ENCODE measurements at regions not wholly inside any gene's neighbourhood (a gene's known extent, or its start where the extent isn't known, plus 50 kb on each side); places are given as distances from the start of the nearest gene placed in this dataset.

- DNase-seq, result peak; percentile 31
- no peak overlapping the region for H3T11ph ChIP-seq (ENCODE audit: low read length)
- no peak overlapping the region for H4K8ac ChIP-seq (replicated peaks; ENCODE audit: insufficient read length, low read depth, low read length)
- H3K23ac ChIP-seq (ENCODE audit: insufficient read length, low read depth, low read length), result no peak overlapping the region
- Mint-ChIP-seq H3K4me1 (peaks cover 31 to 34% of the 10 kb centered on the region in 2 experiments), H3K36me3 (ENCODE audit: insufficient read depth in 1 of 3, low read depth in 3 of 3) (no peaks in the 10 kb centered on the region), H3K4me3 (no peak overlapping the region), H3K27me3 (ENCODE audit: low read depth) (no peaks in the 10 kb centered on the region; the same call in 1 of the 2 replicates), H3K27ac (peak overlapping the region in 2 of 3 experiments; percentile 46 to 59; a peak in 2 of 7 replicates), H3K9me3 (no peaks in the 10 kb centered on the region)
- H3K4me2 ChIP-seq (ENCODE audit: insufficient read depth, insufficient read length, low read length), result no peak overlapping the region
- no peak overlapping the region for H3K27ac ChIP-seq (ENCODE audit: insufficient read length, low read depth, low read length)
- H4K5ac ChIP-seq (ENCODE audit: insufficient read length, low read depth, low read length), result no peak overlapping the region
- no peak overlapping the region for H2BK5ac ChIP-seq (ENCODE audit: insufficient read length, low read length)
- H3K27me3 ChIP-seq (ENCODE audit: insufficient read depth, low read length), result no peaks in the 10 kb centered on the region
- WGBS (ENCODE audit: extremely low coverage, insufficient read length, low lambda C conversion rate), result no CpG with 5 or more reads among the region's 4 CpGs
- no peak overlapping the region for H3K18ac ChIP-seq (ENCODE audit: insufficient read length, low read depth, low read length)
- no peaks in the 10 kb centered on the region for H3K79me2 ChIP-seq (ENCODE audit: insufficient read depth, low read length)
- H2AFZ ChIP-seq (ENCODE audit: low read length), result no peak overlapping the region
- H2BK15ac ChIP-seq (ENCODE audit: low read depth, low read length), result no peak overlapping the region
- H2BK12ac ChIP-seq (ENCODE audit: insufficient read length, low read depth, low read length), result no peak overlapping the region
- H3K23me2 ChIP-seq (ENCODE audit: insufficient read length, low read depth, low read length, poor library complexity, severe bottlenecking), result no peaks in the 10 kb centered on the region
- no peak overlapping the region for H4K91ac ChIP-seq (ENCODE audit: insufficient read length, low read depth, low read length)
- H2AK5ac ChIP-seq (ENCODE audit: insufficient read length, low read length), result no peak overlapping the region
- no peaks in the 10 kb centered on the region for H3K79me1 ChIP-seq (ENCODE audit: insufficient read depth, low read depth, low read length, poor library complexity, severe bottlenecking)
- H2BK120ac ChIP-seq (ENCODE audit: low read depth, low read length, poor library complexity, severe bottlenecking), result no peak overlapping the region
- H3K4me1 ChIP-seq (ENCODE audit: insufficient read depth, low read length), result no peaks in the 10 kb centered on the region; the same call in none of the 2 replicates
- no peaks in the 10 kb centered on the region for H3K9me3 ChIP-seq (ENCODE audit: control insufficient read depth, low read depth, low read length)
- no peak overlapping the region for H2BK20ac ChIP-seq (ENCODE audit: low read depth, low read length, poor library complexity, severe bottlenecking)
- H3K56ac ChIP-seq (ENCODE audit: insufficient read length, low read depth, low read length), result no peak overlapping the region
- H4K20me1 ChIP-seq (ENCODE audit: control insufficient read depth, insufficient read depth, insufficient read length), result no peaks in the 10 kb centered on the region
- H3K4ac ChIP-seq (ENCODE audit: low read depth, low read length), result no peak overlapping the region
- no peak for TF ChIP-seq CTCF (conservative IDR thresholded peaks at IDR 0.05)
- H3K9ac ChIP-seq (ENCODE audit: extremely low read depth, insufficient read length, low read length), result no peak overlapping the region
- H3K14ac ChIP-seq (ENCODE audit: insufficient read depth, low read length), result no peak overlapping the region
These were observed 320.9 kb upstream of the ONECUT1 start for GRCh38 chr15:53110999-53111398.
